ENCODE measurements at regions not wholly inside any gene's neighbourhood (a gene's known extent, or its start where the extent isn't known, plus 50 kb on each side); places are given as distances from the start of the nearest gene placed in this dataset.
A peak's percentile ranks its signal among the peaks of the same experiment; 100 is the strongest.

- no peak overlapping the region for H3K4me3 ChIP-seq (ENCODE audit: low read depth, low read length)
- TF ChIP-seq, protein P1, sequence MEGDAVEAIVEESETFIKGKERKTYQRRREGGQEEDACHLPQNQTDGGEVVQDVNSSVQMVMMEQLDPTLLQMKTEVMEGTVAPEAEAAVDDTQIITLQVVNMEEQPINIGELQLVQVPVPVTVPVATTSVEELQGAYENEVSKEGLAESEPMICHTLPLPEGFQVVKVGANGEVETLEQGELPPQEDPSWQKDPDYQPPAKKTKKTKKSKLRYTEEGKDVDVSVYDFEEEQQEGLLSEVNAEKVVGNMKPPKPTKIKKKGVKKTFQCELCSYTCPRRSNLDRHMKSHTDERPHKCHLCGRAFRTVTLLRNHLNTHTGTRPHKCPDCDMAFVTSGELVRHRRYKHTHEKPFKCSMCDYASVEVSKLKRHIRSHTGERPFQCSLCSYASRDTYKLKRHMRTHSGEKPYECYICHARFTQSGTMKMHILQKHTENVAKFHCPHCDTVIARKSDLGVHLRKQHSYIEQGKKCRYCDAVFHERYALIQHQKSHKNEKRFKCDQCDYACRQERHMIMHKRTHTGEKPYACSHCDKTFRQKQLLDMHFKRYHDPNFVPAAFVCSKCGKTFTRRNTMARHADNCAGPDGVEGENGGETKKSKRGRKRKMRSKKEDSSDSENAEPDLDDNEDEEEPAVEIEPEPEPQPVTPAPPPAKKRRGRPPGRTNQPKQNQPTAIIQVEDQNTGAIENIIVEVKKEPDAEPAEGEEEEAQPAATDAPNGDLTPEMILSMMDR (IDR thresholded peaks at IDR 0.05; ENCODE audit: insufficient read depth, low read depth, low read length) = no peak
- no peak for DNase-seq (ENCODE audit: low read depth)
Measured at GRCh38 chr20:6506906-6507305, 260.6 kb upstream of the BMP2 start.

DNA sequence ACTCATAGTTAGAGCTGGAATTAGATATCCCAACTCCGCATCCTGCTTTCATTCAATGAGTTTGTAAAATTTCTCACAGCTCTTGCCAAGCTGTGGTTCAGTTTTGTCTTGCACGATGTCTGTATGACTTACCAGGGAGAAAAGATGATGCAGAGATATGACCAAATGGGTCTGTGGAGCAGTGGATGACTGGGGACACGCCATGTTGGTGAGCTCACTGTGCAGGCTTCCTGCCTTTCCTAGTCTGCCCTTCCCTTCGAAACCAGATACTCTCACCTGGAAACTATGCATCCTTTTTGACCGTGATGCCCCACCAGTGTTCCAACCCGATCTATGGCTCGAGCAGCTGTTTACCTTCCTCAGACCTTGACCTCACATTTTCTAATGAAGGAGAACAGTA lies 262.7 kb upstream of the BMP2 start:
- DNase-seq (ENCODE audit: low read depth) = no peak
- no peak overlapping the region for H3K4me3 ChIP-seq (ENCODE audit: low read depth, low read length)
- TF ChIP-seq, protein P1 (IDR thresholded peaks at IDR 0.05; ENCODE audit: insufficient read depth, low read depth, low read length) = no peak

DNA sequence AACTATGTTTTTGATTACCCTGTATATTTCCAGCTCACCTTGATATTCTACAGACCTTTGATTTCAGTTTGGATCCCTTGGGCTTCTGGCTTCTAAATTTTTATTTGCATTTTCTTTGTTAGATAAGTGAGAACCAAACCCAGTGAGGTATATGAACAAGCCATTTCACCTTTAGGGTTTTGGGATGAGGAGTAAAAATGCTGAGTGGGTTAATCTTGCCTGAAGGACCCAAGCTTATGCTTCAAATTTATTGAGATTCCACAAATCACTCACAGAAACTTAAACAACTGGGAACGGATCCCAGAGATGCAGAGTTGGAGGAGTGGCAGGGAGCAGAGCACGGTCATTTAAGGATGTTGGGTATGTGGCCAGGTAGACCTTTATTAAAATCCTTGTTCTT lies 263.3 kb upstream of the BMP2 start:
- DNase-seq (ENCODE audit: low read depth) = no peak
- TF ChIP-seq, protein P1 (IDR thresholded peaks at IDR 0.05; ENCODE audit: insufficient read depth, low read depth, low read length) = no peak

DNA sequence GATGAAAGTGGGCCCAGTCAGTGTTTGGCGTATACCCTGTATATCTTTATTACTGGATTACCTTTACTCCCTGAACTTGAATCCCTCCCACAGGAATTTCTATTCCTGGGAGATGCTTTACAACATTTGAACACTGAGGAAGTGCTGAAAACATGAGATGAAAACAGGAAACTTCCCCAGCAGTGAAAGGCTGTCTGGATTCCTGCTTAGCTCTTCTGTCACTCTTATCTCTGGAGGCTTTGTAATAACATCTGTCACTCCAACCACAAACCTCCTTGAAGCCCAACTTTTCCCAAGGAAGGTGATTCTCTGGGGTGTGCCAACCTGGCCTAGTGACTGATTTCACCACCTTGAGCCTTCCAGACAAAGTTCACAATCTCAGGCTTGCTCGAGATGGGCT lies 264.5 kb upstream of the BMP2 start:
- H3K4me3 ChIP-seq (ENCODE audit: low read depth, low read length) = no peak overlapping the region
- no peak for DNase-seq (ENCODE audit: low read depth)
- TF ChIP-seq, protein P1 (IDR thresholded peaks at IDR 0.05; ENCODE audit: insufficient read depth, low read depth, low read length) = no peak

More for the DNA sequence above, 263.3 kb upstream of the BMP2 start:
- H3K4me3 ChIP-seq (ENCODE audit: low read depth, low read length) = no peak overlapping the region

- H3K4me3 ChIP-seq (ENCODE audit: low read depth, low read length) = no peak overlapping the region
- DNase-seq (ENCODE audit: low read depth) = no peak
- TF ChIP-seq, protein P1 (IDR thresholded peaks at IDR 0.05; ENCODE audit: insufficient read depth, low read depth, low read length) = no peak
Measured at GRCh38 chr20:6502219-6502618, 265.3 kb upstream of the BMP2 start.

- DNase-seq (ENCODE audit: low read depth) = peak; percentile 14
- TF ChIP-seq, protein P1 (IDR thresholded peaks at IDR 0.05; ENCODE audit: insufficient read depth, low read depth, low read length) = no peak
- H3K4me3 ChIP-seq (ENCODE audit: low read depth, low read length) = no peak overlapping the region
Measured at GRCh38 chr20:6501061-6501460, 266.4 kb upstream of the BMP2 start.

DNA sequence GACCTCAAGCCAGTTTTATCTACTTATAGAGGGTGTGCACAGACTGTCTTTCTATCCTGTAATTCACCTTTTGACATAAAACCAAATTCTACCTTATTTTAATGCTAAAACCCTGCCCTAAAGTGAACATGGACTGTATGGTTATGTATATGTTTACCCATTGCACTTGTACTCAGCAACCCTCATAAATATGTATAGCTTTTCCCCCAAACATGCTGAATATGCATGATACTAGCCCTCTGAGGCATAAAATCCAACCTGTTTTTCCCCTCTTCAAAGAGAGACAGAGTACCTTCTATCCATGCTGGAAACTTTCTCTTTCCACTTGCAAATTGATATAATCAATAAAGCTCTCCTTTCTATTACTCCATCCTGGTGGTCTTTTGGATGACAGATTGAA lies 267.9 kb upstream of the BMP2 start:
- no peak for DNase-seq (ENCODE audit: low read depth)
- TF ChIP-seq, protein P1 (IDR thresholded peaks at IDR 0.05; ENCODE audit: insufficient read depth, low read depth, low read length) = no peak
- H3K4me3 ChIP-seq (ENCODE audit: low read depth, low read length) = no peak overlapping the region
